HCT116 (cell line): ENCODE measurements at regions not wholly inside any gene's neighbourhood (a gene's known extent, or its start where the extent isn't known, plus 50 kb on each side); places are given as distances from the start of the nearest gene placed in this dataset.

Source experiments
- CTCF ChIP-seq, 3 experiments: fragments of 200-600 bp in 1 of 3; sonication (generic) in 1 of 3; IDR thresholded peaks in 2 of 3; conservative IDR thresholded peaks in 1 of 3; 2 replicates each; pipeline ENCODE4 v1.5.1; 2012 to 2017; ENCODE audit warnings: low read depth in 2 of 3, low read length in 2 of 3, antibody characterized with exemption in 1 of 3, borderline replicate concordance in 1 of 3, control low read depth in 1 of 3, mild to moderate bottlenecking in 1 of 3, mixed read lengths in 1 of 3, mixed run types in 1 of 3, moderate library complexity in 1 of 3; ENCODE audit not compliant: insufficient read depth in 1 of 3
- REST ChIP-seq: IDR thresholded peaks from 2 replicates; pipeline ENCODE4 v1.6.1; 2012; ENCODE audit warnings: low read depth
- YY1 ChIP-seq: IDR thresholded peaks from 2 replicates; pipeline ENCODE4 v1.6.1; 2011; ENCODE audit warnings: low read length, low read depth, moderate library complexity, mild to moderate bottlenecking; ENCODE audit not compliant: insufficient replicate concordance; ENCODE audit errors: extremely low read depth
- ZBTB33 ChIP-seq: IDR thresholded peaks from 2 replicates; pipeline ENCODE4 v1.6.1; 2011; ENCODE audit warnings: mild to moderate bottlenecking, low read length, moderate library complexity; ENCODE audit not compliant: insufficient replicate concordance; ENCODE audit errors: extremely low read depth

GRCh38 chr5:166677891-166678290, 1613.6 kb upstream of the WWC1 start:
- TF ChIP-seq YY1 (no peak), ZBTB33 (no peak), REST (no peak), CTCF (IDR thresholded peaks at IDR 0.05 in 2 of 3, conservative IDR thresholded peaks at IDR 0.05 in 1 of 3; ENCODE audit: borderline replicate concordance in 1 of 3, insufficient read depth in 1 of 3, low read depth in 2 of 3, low read length in 2 of 3) (no peak)
